Neural crest cell (in vitro differentiated cells): ENCODE measurements at regions not wholly inside any gene's neighbourhood (a gene's known extent, or its start where the extent isn't known, plus 50 kb on each side); places are given as distances from the start of the nearest gene placed in this dataset.
"Not testable (repeated sequence)": the region's sequence is repeated elsewhere in the genome, so short reads cannot be mapped to it uniquely, and the experiment has no call there.

Experiments
- DNase-seq: peaks from one replicate; pipeline ENCODE4 v3.0.0; 2021; ENCODE audit warnings: low read depth, mixed read lengths, low spot score
- H3K27ac Mint-ChIP-seq: one replicate; pipeline ENCODE4 v1.8.0; 2021; ENCODE audit warnings: mild to moderate bottlenecking, mixed read lengths; ENCODE audit not compliant: unreplicated experiment
- H3K27me3 Mint-ChIP-seq: 2 replicates; pipeline ENCODE4 v1.8.0; 2021; ENCODE audit warnings: low read depth, mild to moderate bottlenecking, mixed read lengths
- H3K36me3 Mint-ChIP-seq: 2 replicates; pipeline ENCODE4 v1.8.0; 2021; ENCODE audit warnings: low read depth, mild to moderate bottlenecking, mixed read lengths
- H3K4me1 Mint-ChIP-seq: 2 replicates; pipeline ENCODE4 v1.8.0; 2021; ENCODE audit warnings: mixed read lengths
- H3K4me3 Mint-ChIP-seq: one replicate; pipeline ENCODE4 v1.8.0; 2021; ENCODE audit warnings: mild to moderate bottlenecking, mixed read lengths
- H3K9me3 Mint-ChIP-seq: 2 replicates; pipeline ENCODE4 v1.8.0; 2021; ENCODE audit warnings: mixed read lengths
- CTCF ChIP-seq: fragments of 200-600 bp; sonication (generic); conservative IDR thresholded peaks from 2 replicates; pipeline ENCODE4 v1.5.0; 2021; ENCODE audit warnings: antibody characterized with exemption, mild to moderate bottlenecking

GRCh38 chr9:38518826-38519225 is 94.6 kb upstream of the IGFBPL1 start:
- H3K4me1 Mint-ChIP-seq = no peaks in the 10 kb centered on the region
- H3K27me3 Mint-ChIP-seq = no peaks in the 10 kb centered on the region
- no peak overlapping the region for H3K27ac Mint-ChIP-seq
- H3K9me3 Mint-ChIP-seq = no peaks in the 10 kb centered on the region
- DNase-seq = no peak
- H3K4me3 Mint-ChIP-seq = no peak overlapping the region
- H3K36me3 Mint-ChIP-seq = no peaks in the 10 kb centered on the region
- TF ChIP-seq CTCF = no peak

- H3K36me3 Mint-ChIP-seq, DNase-seq, H3K27me3 Mint-ChIP-seq, H3K4me3 Mint-ChIP-seq, H3K9me3 Mint-ChIP-seq, H3K4me1 Mint-ChIP-seq, H3K27ac Mint-ChIP-seq: not testable (repeated sequence)
Observed at GRCh38 chr9:38516273-38516672, 92.0 kb upstream of the IGFBPL1 start.

GRCh38 chr9:38515055-38515454 is 90.8 kb upstream of the IGFBPL1 start:
- not testable (repeated sequence) for H3K9me3 Mint-ChIP-seq, H3K4me1 Mint-ChIP-seq, H3K36me3 Mint-ChIP-seq, H3K27me3 Mint-ChIP-seq, H3K27ac Mint-ChIP-seq, DNase-seq, H3K4me3 Mint-ChIP-seq

DNA sequence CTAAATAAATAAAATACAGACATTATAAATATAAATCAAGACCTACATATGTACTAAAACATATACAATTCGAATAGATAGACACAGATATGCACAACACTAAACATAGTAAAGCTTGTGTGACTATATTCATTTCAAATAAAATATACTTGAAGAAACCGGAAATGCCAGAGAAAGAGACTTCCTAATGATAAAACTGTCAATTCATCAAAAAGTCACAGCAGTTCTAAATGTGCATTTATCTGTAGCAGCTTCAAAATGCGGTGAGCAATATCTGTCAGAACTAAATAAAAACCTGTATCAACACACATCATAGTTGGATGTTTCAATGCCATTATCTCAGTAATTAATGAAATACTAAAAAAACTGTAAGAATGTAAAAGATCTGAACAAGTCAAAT is 86.1 kb upstream of the IGFBPL1 start:
- H3K36me3 Mint-ChIP-seq, H3K9me3 Mint-ChIP-seq, H3K27ac Mint-ChIP-seq, H3K27me3 Mint-ChIP-seq, H3K4me3 Mint-ChIP-seq, H3K4me1 Mint-ChIP-seq, DNase-seq: not testable (repeated sequence)

- Mint-ChIP-seq H3K4me3 (no peak overlapping the region), H3K27me3 (no peaks in the 10 kb centered on the region)
- DNase-seq = no peak
Observed at GRCh38 chr9:38507587-38507986, 83.3 kb upstream of the IGFBPL1 start.

GRCh38 chr9:38500171-38500570 is 75.9 kb upstream of the IGFBPL1 start:
- not testable (repeated sequence) for H3K9me3 Mint-ChIP-seq, H3K27me3 Mint-ChIP-seq, DNase-seq, H3K4me3 Mint-ChIP-seq, H3K36me3 Mint-ChIP-seq, H3K4me1 Mint-ChIP-seq, H3K27ac Mint-ChIP-seq

More at GRCh38 chr9:38507587-38507986, 83.3 kb upstream of the IGFBPL1 start:
- no peaks in the 10 kb centered on the region for H3K4me1 Mint-ChIP-seq
- H3K9me3 Mint-ChIP-seq = no peaks in the 10 kb centered on the region
- TF ChIP-seq CTCF = no peak
- no peaks in the 10 kb centered on the region for H3K36me3 Mint-ChIP-seq
- no peak overlapping the region for H3K27ac Mint-ChIP-seq

DNA sequence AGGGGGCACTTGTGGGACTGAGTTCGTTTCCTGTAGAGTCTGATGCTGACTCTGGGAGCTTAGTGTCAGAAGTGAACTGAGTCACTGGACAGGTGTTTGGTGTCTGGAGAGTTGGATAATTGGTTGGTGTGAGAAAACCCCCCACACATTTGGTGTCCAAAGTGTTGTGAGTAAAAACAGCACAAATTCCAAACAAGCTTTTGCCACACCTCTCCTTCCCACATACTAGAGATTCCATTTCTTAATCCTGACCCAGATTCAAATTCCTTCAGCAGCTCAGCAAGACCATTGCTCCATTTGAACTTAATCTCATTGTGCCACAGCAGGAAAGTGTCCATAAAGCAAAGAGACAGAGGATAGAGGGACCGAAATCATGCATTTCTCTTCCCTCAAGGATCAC is 74.3 kb upstream of the IGFBPL1 start:
- DNase-seq, H3K9me3 Mint-ChIP-seq, H3K27me3 Mint-ChIP-seq, H3K4me3 Mint-ChIP-seq, H3K4me1 Mint-ChIP-seq, H3K36me3 Mint-ChIP-seq: not testable (repeated sequence)
- H3K27ac Mint-ChIP-seq = peak overlapping the region; percentile 35

- peaks cover 8% of the 10 kb centered on the region for H3K9me3 Mint-ChIP-seq
- no peak for DNase-seq
- TF ChIP-seq CTCF = no peak
- H3K4me3 Mint-ChIP-seq = no peak overlapping the region
- H3K4me1 Mint-ChIP-seq = peaks cover 21% of the 10 kb centered on the region
- H3K27ac Mint-ChIP-seq = no peak overlapping the region
- H3K27me3 Mint-ChIP-seq = peaks cover 8% of the 10 kb centered on the region
- H3K36me3 Mint-ChIP-seq = no peaks in the 10 kb centered on the region
Observed at GRCh38 chr9:38489057-38489456, 64.8 kb upstream of the IGFBPL1 start.
